ENCODE measurements at regions not wholly inside any gene's neighbourhood (a gene's known extent, or its start where the extent isn't known, plus 50 kb on each side); places are given as distances from the start of the nearest gene placed in this dataset.

DNA sequence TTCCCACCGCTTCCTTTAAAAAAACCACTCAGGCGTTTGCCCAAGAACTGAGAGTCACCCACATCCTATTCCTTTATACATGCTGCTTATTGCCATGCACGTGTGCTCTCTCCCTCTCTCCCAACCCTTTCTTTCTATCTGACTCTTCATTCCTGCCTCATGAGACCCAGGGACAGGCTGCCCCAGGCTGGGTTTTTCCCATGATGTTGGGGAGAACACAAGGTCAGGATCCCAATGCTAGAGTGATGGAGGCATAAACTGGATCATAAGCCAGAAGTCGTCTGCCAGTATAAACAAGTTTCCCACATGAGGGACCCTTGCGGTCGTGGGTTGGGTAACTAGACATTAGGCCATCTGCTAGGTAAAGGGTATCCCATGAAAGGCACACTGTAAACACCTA is 64.9 kb downstream of the CD2 start:
- TF ChIP-seq, protein P1, sequence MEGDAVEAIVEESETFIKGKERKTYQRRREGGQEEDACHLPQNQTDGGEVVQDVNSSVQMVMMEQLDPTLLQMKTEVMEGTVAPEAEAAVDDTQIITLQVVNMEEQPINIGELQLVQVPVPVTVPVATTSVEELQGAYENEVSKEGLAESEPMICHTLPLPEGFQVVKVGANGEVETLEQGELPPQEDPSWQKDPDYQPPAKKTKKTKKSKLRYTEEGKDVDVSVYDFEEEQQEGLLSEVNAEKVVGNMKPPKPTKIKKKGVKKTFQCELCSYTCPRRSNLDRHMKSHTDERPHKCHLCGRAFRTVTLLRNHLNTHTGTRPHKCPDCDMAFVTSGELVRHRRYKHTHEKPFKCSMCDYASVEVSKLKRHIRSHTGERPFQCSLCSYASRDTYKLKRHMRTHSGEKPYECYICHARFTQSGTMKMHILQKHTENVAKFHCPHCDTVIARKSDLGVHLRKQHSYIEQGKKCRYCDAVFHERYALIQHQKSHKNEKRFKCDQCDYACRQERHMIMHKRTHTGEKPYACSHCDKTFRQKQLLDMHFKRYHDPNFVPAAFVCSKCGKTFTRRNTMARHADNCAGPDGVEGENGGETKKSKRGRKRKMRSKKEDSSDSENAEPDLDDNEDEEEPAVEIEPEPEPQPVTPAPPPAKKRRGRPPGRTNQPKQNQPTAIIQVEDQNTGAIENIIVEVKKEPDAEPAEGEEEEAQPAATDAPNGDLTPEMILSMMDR (IDR thresholded peaks at IDR 0.05), result no peak
- no peaks in the 10 kb centered on the region for H3K36me3 ChIP-seq
- H3K27me3 ChIP-seq, result no peaks in the 10 kb centered on the region
- intact Hi-C loops (cut with DNase I), result loop anchor here (10.0 kb wide), 2 partner anchors 54 to 84 kb away; no protein-coding TSS in a partner anchor
- H3K4me1 ChIP-seq, result no peaks in the 10 kb centered on the region
- DNase-seq, result no peak
- no peak overlapping the region for H3K9ac ChIP-seq (ENCODE audit: low read depth in 2 of 2, low read length in 2 of 2)
- H3K27ac ChIP-seq, result no peak overlapping the region
- H3K4me3 ChIP-seq, result no peak overlapping the region
- H3K9me3 ChIP-seq, result no peaks in the 10 kb centered on the region

GRCh38 chr1:116820369-116820768 is 66.1 kb downstream of the CD2 start:
- Histone ChIP-seq H3K4me1 (peaks cover 8% of the 10 kb centered on the region), H3K4me3 (no peak overlapping the region), H3K27ac (no peak overlapping the region), H3K27me3 (no peaks in the 10 kb centered on the region), H3K36me3 (no peaks in the 10 kb centered on the region), H3K9ac (ENCODE audit: low read depth in 2 of 2, low read length in 2 of 2) (no peak overlapping the region), H3K9me3 (no peaks in the 10 kb centered on the region)
- intact Hi-C loops (cut with DNase I), result no loop called here
- TF ChIP-seq, protein P1 (IDR thresholded peaks at IDR 0.05), result no peak
- no peak for DNase-seq

DNA sequence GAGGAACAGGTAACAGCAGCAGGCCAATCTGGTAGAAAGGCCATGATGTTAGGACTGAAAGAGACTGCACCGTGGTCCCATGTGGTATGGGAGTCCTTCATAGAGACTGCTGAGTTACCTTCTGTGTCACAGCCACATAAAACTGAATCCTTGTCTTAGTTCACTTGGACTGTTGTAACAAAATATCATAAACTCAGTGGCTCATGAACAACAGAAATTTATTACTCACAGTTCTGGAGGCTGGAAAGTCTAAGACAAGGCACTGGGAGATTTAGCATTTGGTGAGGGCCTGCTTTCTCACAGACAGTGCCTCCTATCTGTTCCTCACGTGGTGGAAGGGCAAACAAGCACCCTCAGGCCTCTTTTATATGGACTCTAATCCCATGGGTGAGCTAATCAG is 67.5 kb downstream of the CD2 start:
- no peak overlapping the region for H3K9ac ChIP-seq (ENCODE audit: low read depth in 2 of 2, low read length in 2 of 2)
- no peaks in the 10 kb centered on the region for H3K27me3 ChIP-seq
- no peak overlapping the region for H3K27ac ChIP-seq
- peaks cover 15% of the 10 kb centered on the region for H3K4me1 ChIP-seq
- TF ChIP-seq, protein P1 (IDR thresholded peaks at IDR 0.05), result no peak
- H3K4me3 ChIP-seq, result no peak overlapping the region
- intact Hi-C loops (cut with DNase I), result no loop called here
- DNase-seq, result no peak
- no peaks in the 10 kb centered on the region for H3K9me3 ChIP-seq
- H3K36me3 ChIP-seq, result no peaks in the 10 kb centered on the region

GRCh38 chr1:116824631-116825206 is 70.5 kb downstream of the CD2 start:
- TF ChIP-seq, protein P1 (IDR thresholded peaks at IDR 0.05), result no peak
- peak; percentile 32 for DNase-seq
- peak overlapping the region; percentile 87 for H3K27ac ChIP-seq
- no peaks in the 10 kb centered on the region for H3K36me3 ChIP-seq
- peak overlapping the region in 1 of 2 donors; percentile 69 for H3K9ac ChIP-seq (ENCODE audit: low read depth in 2 of 2, low read length in 2 of 2)
- intact Hi-C loops (cut with DNase I), result no loop called here
- H3K9me3 ChIP-seq, result no peaks in the 10 kb centered on the region
- H3K4me3 ChIP-seq, result no peak overlapping the region
- H3K4me1 ChIP-seq, result peaks cover 21% of the 10 kb centered on the region
- H3K27me3 ChIP-seq, result no peaks in the 10 kb centered on the region

DNA sequence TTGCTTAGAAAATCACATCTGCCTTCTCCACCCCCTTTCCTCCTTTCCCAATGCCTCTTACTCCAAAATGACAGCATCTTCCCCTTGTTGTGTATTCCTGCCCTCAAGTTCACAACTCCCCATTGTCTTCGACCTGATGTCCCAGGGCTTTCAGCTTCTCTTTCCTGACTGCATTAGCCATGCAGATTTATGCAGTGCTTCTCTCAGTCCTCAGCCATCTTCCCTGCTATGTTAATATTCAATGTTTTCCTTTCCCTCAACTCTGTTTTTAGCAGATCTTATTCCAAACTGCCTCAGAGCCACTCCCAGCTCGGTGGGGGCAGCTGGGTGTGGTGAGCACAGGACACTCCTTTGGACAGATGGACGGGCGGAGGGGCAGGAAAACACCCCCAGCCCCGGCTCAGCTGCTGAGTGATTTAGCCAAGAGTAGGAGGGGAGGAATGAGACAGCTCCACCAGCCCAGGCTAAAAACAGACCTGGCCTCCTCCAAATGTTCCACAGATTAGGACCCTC is 71.0 kb downstream of the CD2 start:
- TF ChIP-seq, protein P1 (IDR thresholded peaks at IDR 0.05), result no peak
- Histone ChIP-seq H3K4me3 (no peak overlapping the region), H3K36me3 (no peaks in the 10 kb centered on the region), H3K27me3 (no peaks in the 10 kb centered on the region), H3K9ac (ENCODE audit: low read depth in 2 of 2, low read length in 2 of 2) (peak overlapping the region in 1 of 2 donors; percentile 69), H3K27ac (peak overlapping the region; percentile 87), H3K4me1 (peaks cover 21% of the 10 kb centered on the region), H3K9me3 (no peaks in the 10 kb centered on the region)
- intact Hi-C loops (cut with DNase I), result no loop called here
- peak; percentile 83 for DNase-seq
